Heart right ventricle (tissue), 16 donors: ENCODE measurements at regions not wholly inside any gene's neighbourhood (a gene's known extent, or its start where the extent isn't known, plus 50 kb on each side); places are given as distances from the start of the nearest gene placed in this dataset.

Source experiments
- ATAC-seq, 8 donors: fragments of 200-7000 bp; cut with Tn5 transposase; one replicate each; pipeline ENCODE4 v1.9.1; 2020; ENCODE audit warnings: mild to moderate bottlenecking in 8 of 8, moderate library complexity in 8 of 8, moderate number of reproducible peaks in 1 of 8
- DNase-seq, 2 donors: peaks; one replicate each; pipeline ENCODE4 v3.0.0-alpha.2; 2020
- H3K27ac ChIP-seq, 10 donors: fragments of 200-600 bp; sonication (generic) in 2 of 10; one replicate each; pipeline versions ENCODE4 v1.5.0 to v1.8.0; 2020 to 2022; ENCODE audit warnings: mild to moderate bottlenecking in 3 of 10
- H3K27me3 ChIP-seq, 7 donors: fragments of 200-600 bp; one replicate each; pipeline ENCODE4 v1.8.0; 2021 to 2022; ENCODE audit warnings: mild to moderate bottlenecking in 2 of 7
- H3K36me3 ChIP-seq, 9 donors: fragments of 200-600 bp; sonication (generic) in 1 of 9; one replicate each; pipeline versions ENCODE4 v1.5.0 to v1.8.0; 2020 to 2022; ENCODE audit warnings: mild to moderate bottlenecking in 2 of 9
- H3K4me1 ChIP-seq, 9 donors: fragments of 200-600 bp; sonication (generic) in 1 of 9; one replicate each; pipeline versions ENCODE4 v1.5.0 to v1.8.0; 2020 to 2022; ENCODE audit warnings: mild to moderate bottlenecking in 4 of 9
- H3K4me3 ChIP-seq, 10 donors: fragments of 200-600 bp; sonication (generic) in 2 of 10; one replicate each; pipeline versions ENCODE4 v1.5.0 to v1.8.0; 2020 to 2022; ENCODE audit warnings: mild to moderate bottlenecking in 7 of 10, moderate library complexity in 2 of 10
- H3K9me3 ChIP-seq, 11 donors: fragments of 200-600 bp in 10 of 11; sonication (generic) in 2 of 11; one replicate each; pipeline versions ENCODE4 v1.5.0 to v1.8.0; 2013 to 2022; ENCODE audit warnings: mild to moderate bottlenecking in 2 of 11, control low read depth in 1 of 11, moderate library complexity in 1 of 11
- CTCF ChIP-seq, 9 donors: fragments of 200-600 bp; sonication (generic) in 2 of 9; IDR thresholded peaks; one replicate each; pipeline versions ENCODE4 v1.5.0 to v1.8.0; 2021 to 2022; ENCODE audit warnings: antibody characterized with exemption in 9 of 9, mild to moderate bottlenecking in 5 of 9, moderate library complexity in 1 of 9
- WGBS, 2 donors: extraction: QIAGEN DNeasy Blood & Tissue Kit; methylation state at CpG; one replicate each; pipeline ENCODE4 v1.1.7; 2013; ENCODE audit warnings: inconsistent platforms in 1 of 2; 5-methylcytosine and 5-hydroxymethylcytosine counted together
- intact Hi-C, 10 donors: fragments of 100-400 bp; cut with DNase I; formaldehyde crosslinking; loops; one replicate each; pipeline versions ENCODE4 v1.11.1 to v1.14.2; 2022
- donor health status: Arrhythmogenic right ventricular cardiomyopathy.
- donor health status: ischemic (EF 13 %, LVEDD 7.1; RV severe dilation, severe dysfunction).
- donor health status: healthy with polysubstance abuse.
- donor health status: DM: no; HTN: yes; CAD: no.
- donor health status: DM: no; HTN: no; CAD: no.
- donor health status: ischemic (EF 25% LVEDD 6.9; RV normal size, moderate dysfunction).
- donor health status: ischemic (EF 25% LVEDD 5.7; RV mildly dilated, moderate dysfunction).
- donor health status: healthy.
- donor health status: DM: yes; HTN: yes; CAD: no.
- donor health status: Ischemic cardiomyopathy.
- donor health status: ischemic (EF 35%, LVEDD 5.7; RV mildly dilated, moderate dysfunction).
- donor health status: nonischemic (EF 11% LVEDD 7.7; RV severe dilation, severe dysfunction).
- donor health status: DM: yes; HTN: yes; CAD: no.
- donor health status: PGD.
- donor health status: ischemic (EF 29% LVEDD 5.4; RV normal size, mild dysfunction).
- donor health status: nonischemic (EF 23%, LVEDD 6.1; RV moderate dilation, normal function).

- DNase-seq (no peak), ATAC-seq (no peak)
- Histone ChIP-seq H3K36me3 (no peaks in the 10 kb centered on the region), H3K4me1 (no peaks in the 10 kb centered on the region), H3K4me3 (no peak overlapping the region), H3K9me3 (peaks cover 0 to 10% (median 9%) of the 10 kb centered on the region in 11 donors), H3K27me3 (peaks cover 0 to 10% (median 0%) of the 10 kb centered on the region in 7 donors), H3K27ac (no peak overlapping the region)
- TF ChIP-seq CTCF (IDR thresholded peaks at IDR 0.05), result no peak
- intact Hi-C loops, result no loop called here
- WGBS, 2 donors, result 74 to 82% methylated on average over 2 of the region's 2 CpGs
These were observed 294.3 kb downstream of the TOX3 start for GRCh38 chr16:52252680-52253079.

- ATAC-seq, result no peak
- peaks cover 0 to 10% (median 0%) of the 10 kb centered on the region in 7 donors for H3K27me3 ChIP-seq
- DNase-seq, result no peak
- H3K9me3 ChIP-seq, result peaks cover 0 to 21% (median 18%) of the 10 kb centered on the region in 11 donors
- TF ChIP-seq CTCF (IDR thresholded peaks at IDR 0.05), result no peak
- no peak overlapping the region for H3K4me3 ChIP-seq
- 49 to 54% methylated on average over 4 of the region's 4 CpGs for WGBS, 2 donors
- H3K36me3 ChIP-seq, result no peaks in the 10 kb centered on the region
- intact Hi-C loops, result no loop called here
- no peak overlapping the region for H3K27ac ChIP-seq
- no peaks in the 10 kb centered on the region for H3K4me1 ChIP-seq
These were observed 295.4 kb downstream of the TOX3 start for GRCh38 chr16:52251495-52251894.

DNA sequence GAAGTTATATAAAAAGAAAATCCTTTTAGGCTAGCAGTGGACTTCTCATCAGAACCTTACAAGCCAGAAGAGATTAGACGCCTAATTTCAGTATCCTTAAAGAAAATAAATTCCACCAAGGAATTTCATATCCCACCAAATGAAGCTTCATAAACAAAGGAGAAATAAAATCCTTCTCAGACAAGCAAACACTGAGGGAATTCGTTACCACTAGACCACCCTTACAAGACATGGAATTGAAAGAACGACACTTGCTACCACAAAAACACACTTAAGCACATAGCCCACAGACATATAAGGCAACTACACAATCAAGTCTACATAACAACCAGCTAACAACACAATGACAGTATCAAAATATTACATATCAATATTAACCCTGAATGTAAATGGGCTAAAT, 299.2 kb downstream of the TOX3 start:
- Histone ChIP-seq H3K27ac (no peak overlapping the region), H3K36me3 (no peaks in the 10 kb centered on the region), H3K4me3 (no peak overlapping the region), H3K27me3 (peaks cover 0 to 3% (median 0%) of the 10 kb centered on the region in 7 donors), H3K9me3 (peaks cover 0 to 32% (median 20%) of the 10 kb centered on the region in 11 donors), H3K4me1 (no peaks in the 10 kb centered on the region)
- DNase-seq (no peak), ATAC-seq (no peak)
- WGBS, 2 donors, result 83 to 89% methylated on average over 3 of the region's 3 CpGs
- intact Hi-C loops, result no loop called here
- no peak for TF ChIP-seq CTCF (IDR thresholded peaks at IDR 0.05)

GRCh38 chr16:52238710-52239109, 308.2 kb downstream of the TOX3 start:
- WGBS, 2 donors, result 71 to 81% methylated on average over 2 of the region's 2 CpGs
- Histone ChIP-seq H3K9me3 (peaks cover 0 to 4% (median 0%) of the 10 kb centered on the region in 11 donors), H3K27ac (no peak overlapping the region), H3K36me3 (no peaks in the 10 kb centered on the region), H3K4me1 (no peaks in the 10 kb centered on the region), H3K4me3 (no peak overlapping the region), H3K27me3 (no peaks in the 10 kb centered on the region)
- intact Hi-C loops, result no loop called here
- DNase-seq (no peak), ATAC-seq (no peak)
- no peak for TF ChIP-seq CTCF (IDR thresholded peaks at IDR 0.05)
